ENCODE measurements at regions not wholly inside any gene's neighbourhood (a gene's known extent, or its start where the extent isn't known, plus 50 kb on each side); places are given as distances from the start of the nearest gene placed in this dataset.
A peak's percentile ranks its signal among the peaks of the same experiment; 100 is the strongest.
"Not testable (repeated sequence)": the region's sequence is repeated elsewhere in the genome, so short reads cannot be mapped to it uniquely, and the experiment has no call there.

DNA sequence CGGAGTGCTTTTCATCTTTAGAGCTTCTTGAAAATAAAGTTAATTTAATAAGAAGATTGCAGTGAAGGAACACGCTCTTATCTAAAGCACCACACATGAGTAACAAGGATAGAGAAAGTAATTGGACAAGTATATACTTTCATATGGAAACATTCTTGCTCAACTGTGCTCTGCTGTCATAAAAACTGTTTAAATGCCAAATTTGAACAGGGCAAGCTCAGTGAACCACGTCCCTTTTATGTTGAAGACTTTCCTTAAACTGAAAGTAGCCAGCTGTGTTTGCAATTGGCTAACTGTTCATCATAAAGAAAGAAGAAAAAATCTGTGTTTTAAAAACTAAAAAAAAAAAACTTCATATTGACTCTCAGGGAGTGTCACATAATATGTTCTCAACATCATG lies 1610.7 kb upstream of the C9orf72 start:
- DNase-seq = no peak
- Histone ChIP-seq H3K27me3 (ENCODE audit: control insufficient read depth, insufficient read depth, low read length) (no peaks in the 10 kb centered on the region), H3K4me3 (ENCODE audit: insufficient read depth, low read depth, low read length) (no peak overlapping the region), H3K36me3 (replicated peaks; ENCODE audit: control insufficient read depth, insufficient read depth, low read length) (no peaks in the 10 kb centered on the region)

DNA sequence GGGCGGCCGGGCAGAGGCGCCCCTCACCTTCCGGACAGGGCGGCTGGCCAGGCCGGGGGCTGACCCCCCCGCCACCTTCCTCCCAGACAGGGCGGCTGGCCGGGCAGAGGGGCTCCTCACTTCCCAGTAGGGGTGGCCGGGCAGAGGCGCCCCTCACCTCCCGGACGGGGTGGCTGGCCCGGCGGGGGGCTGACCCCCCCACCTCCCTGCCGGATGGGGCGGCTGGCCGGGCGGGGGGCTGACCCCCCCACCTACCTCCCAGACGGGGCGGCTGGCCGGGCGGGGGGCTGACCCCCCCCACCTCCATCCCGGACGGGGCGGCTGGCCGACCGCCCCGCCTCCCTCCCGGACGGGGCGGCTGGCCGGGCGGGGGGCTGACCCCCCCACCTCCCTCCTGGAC lies 1615.5 kb upstream of the C9orf72 start:
- H3K27me3 ChIP-seq (ENCODE audit: control insufficient read depth, insufficient read depth, low read length); DNase-seq; H3K36me3 ChIP-seq (replicated peaks; ENCODE audit: control insufficient read depth, insufficient read depth, low read length); H3K4me3 ChIP-seq (ENCODE audit: insufficient read depth, low read depth, low read length): not testable (repeated sequence)

DNA sequence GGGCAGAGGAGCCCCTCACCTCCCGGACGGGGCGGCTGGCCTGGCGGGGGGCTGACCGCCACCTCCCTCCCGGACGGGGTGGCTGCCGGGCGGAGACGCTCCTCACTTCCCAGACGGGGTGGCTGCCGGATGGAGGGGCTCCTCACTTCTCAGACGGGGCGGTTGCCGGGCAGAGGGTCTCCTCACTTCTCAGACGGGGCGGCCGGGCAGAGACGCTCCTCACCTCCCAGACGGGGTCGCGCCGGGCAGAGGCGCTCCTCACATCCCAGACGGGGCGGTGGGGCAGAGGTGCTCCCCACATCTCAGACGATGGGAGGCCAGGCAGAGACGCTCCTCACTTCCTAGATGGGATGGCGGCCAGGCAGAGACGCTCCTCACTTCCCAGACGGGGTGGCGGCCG lies 1615.9 kb upstream of the C9orf72 start:
- H3K4me3 ChIP-seq (ENCODE audit: insufficient read depth, low read depth, low read length); H3K36me3 ChIP-seq (replicated peaks; ENCODE audit: control insufficient read depth, insufficient read depth, low read length); DNase-seq; H3K27me3 ChIP-seq (ENCODE audit: control insufficient read depth, insufficient read depth, low read length): not testable (repeated sequence)

DNA sequence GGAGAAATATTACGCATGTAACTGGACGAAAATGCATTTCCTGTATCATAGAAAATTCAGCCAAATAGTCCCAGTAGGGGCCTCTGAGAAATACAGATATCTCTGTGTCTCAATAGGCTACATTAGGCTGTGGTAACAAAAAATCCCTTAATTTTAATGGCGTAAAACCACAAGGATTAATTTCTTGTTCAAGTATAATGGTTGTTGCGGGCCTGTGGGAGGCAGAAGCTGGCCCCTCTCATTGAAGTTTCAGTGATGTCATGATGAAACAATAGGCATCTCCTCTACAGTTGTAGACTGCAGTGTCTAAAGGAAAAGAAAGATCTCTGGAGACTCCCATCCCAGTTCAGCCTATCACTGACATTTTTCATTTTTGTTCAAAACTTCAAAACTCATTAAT lies 1625.6 kb upstream of the C9orf72 start:
- Histone ChIP-seq H3K27me3 (ENCODE audit: control insufficient read depth, insufficient read depth, low read length) (no peaks in the 10 kb centered on the region), H3K4me3 (ENCODE audit: insufficient read depth, low read depth, low read length) (no peak overlapping the region), H3K36me3 (replicated peaks; ENCODE audit: control insufficient read depth, insufficient read depth, low read length) (no peaks in the 10 kb centered on the region)
- no peak for DNase-seq

DNA sequence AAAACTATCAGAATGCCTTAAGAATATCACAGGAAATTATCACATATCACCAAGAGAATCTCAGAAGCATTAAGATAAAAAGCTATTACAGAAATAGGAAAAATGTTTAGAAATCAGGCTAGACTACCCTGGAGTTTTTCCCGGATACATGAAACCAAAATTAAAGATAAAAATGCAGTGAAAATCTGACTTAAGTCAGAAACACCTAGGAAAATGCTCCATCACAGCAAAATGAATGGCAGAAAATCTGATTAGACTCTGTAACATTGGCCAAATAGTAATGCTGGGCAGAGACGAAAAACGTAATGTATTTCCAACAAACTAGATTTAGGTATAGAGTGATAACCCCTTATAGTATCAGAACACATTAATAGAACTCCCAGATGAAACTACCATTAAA lies 1626.7 kb upstream of the C9orf72 start:
- H3K27me3 ChIP-seq (ENCODE audit: control insufficient read depth, insufficient read depth, low read length) = no peaks in the 10 kb centered on the region
- no peak for DNase-seq
- H3K4me3 ChIP-seq (ENCODE audit: insufficient read depth, low read depth, low read length) = no peak overlapping the region
- no peaks in the 10 kb centered on the region for H3K36me3 ChIP-seq (replicated peaks; ENCODE audit: control insufficient read depth, insufficient read depth, low read length)

DNA sequence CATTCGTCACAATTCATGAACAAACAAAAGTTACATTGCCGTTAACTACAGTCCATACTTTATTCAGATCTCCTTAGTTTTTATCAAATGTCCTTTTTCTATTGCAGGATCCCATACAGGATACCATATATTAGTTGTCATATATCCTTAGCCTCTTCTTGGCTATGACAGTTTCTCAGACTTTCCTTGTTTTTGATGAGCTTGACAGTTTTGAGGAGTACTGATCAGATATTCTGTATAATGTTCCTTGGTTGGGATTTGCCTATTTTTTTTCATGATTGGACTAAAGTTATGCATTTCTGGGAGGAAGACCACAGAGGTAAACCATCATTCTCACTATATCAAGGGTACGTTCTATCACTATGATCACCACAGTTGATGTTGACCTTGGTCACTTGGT lies 1627.4 kb upstream of the C9orf72 start:
- no peaks in the 10 kb centered on the region for H3K27me3 ChIP-seq (ENCODE audit: control insufficient read depth, insufficient read depth, low read length)
- no peak for DNase-seq
- no peak overlapping the region for H3K4me3 ChIP-seq (ENCODE audit: insufficient read depth, low read depth, low read length)
- H3K36me3 ChIP-seq (replicated peaks; ENCODE audit: control insufficient read depth, insufficient read depth, low read length) = no peaks in the 10 kb centered on the region

DNA sequence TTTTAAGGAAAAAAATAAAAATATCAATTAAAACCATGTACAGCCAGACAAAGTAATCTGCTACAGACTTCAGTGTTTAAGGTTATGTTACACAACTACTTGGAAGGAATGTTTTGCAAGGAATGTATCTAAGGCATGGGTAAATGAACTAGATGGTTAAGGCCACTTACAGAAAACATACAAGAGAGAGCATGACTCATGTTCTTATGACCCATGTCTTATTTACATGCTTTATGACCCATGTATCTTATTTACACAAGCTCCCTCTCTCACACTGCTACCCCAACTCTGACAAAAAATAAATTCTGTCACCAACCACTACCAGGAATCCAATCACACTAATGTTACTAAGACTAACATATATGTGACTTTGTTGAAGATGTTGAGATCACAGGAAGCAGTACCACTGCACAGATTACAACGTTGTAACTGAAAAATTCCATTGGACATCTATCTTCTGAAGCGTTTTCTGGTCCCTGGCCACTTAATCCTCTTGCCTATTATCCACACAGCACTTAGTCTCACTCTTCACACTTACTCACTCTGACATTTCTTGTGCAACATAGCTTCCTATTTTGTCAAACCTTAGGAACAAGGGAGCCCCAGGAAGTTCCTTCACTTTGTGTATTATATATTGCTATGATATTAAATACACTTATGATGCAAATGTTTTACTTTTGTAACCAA lies 1630.1 kb upstream of the C9orf72 start:
- Histone ChIP-seq H3K4me3 (ENCODE audit: insufficient read depth, low read depth, low read length) (no peak overlapping the region), H3K36me3 (replicated peaks; ENCODE audit: control insufficient read depth, insufficient read depth, low read length) (no peaks in the 10 kb centered on the region), H3K27me3 (ENCODE audit: control insufficient read depth, insufficient read depth, low read length) (no peaks in the 10 kb centered on the region)
- no peak for DNase-seq

DNA sequence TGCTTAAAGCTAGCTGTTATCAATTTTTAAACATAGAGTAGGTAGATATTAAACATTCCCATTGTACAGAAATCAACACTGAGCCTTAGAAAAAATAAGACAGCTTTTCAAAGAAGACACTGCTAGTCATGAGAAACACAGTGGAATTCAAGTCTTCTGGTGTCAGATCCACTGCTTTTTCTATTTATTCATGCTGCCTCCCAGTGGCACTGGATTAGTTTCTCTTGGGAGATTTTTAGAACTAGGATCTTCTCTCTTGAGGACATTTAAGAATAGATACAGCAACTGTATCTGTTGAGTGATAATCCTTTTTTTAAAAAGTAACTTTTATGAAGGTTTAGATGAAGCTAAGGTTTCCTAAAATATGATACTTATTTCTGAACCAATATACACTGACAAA lies 1635.4 kb upstream of the C9orf72 start:
- DNase-seq = no peak
- H3K4me3 ChIP-seq (ENCODE audit: insufficient read depth, low read depth, low read length) = no peak overlapping the region
- H3K27me3 ChIP-seq (ENCODE audit: control insufficient read depth, insufficient read depth, low read length) = peaks cover 17% of the 10 kb centered on the region
- H3K36me3 ChIP-seq (replicated peaks; ENCODE audit: control insufficient read depth, insufficient read depth, low read length) = no peaks in the 10 kb centered on the region

DNA sequence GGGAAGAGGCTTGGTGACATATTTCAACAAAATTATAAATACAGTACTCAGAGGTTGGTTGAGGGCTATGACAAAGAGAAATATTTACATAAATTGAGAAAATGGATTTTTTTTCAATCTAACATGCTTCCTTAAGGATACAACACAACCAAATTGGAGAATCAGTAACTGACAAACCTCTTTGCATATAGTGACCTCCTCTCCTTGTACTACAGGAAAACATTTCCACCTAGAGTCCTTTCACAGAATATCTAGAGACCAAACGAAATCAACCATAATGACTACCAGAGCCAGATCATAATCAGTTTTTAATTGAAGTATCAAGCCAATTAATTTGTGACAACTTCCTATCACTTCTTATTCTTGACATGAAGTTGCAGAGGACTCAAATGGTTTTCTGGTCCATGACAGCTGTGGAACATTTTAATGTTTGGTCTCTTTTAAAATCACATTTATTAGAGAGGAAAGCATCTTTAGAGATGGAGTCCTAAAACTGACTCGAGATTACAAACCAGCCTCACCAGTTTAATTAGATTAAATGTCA lies 1636.5 kb upstream of the C9orf72 start:
- Histone ChIP-seq H3K27me3 (ENCODE audit: control insufficient read depth, insufficient read depth, low read length) (peaks cover 21% of the 10 kb centered on the region), H3K4me3 (ENCODE audit: insufficient read depth, low read depth, low read length) (no peak overlapping the region), H3K36me3 (replicated peaks; ENCODE audit: control insufficient read depth, insufficient read depth, low read length) (no peaks in the 10 kb centered on the region)
- DNase-seq = no peak

DNA sequence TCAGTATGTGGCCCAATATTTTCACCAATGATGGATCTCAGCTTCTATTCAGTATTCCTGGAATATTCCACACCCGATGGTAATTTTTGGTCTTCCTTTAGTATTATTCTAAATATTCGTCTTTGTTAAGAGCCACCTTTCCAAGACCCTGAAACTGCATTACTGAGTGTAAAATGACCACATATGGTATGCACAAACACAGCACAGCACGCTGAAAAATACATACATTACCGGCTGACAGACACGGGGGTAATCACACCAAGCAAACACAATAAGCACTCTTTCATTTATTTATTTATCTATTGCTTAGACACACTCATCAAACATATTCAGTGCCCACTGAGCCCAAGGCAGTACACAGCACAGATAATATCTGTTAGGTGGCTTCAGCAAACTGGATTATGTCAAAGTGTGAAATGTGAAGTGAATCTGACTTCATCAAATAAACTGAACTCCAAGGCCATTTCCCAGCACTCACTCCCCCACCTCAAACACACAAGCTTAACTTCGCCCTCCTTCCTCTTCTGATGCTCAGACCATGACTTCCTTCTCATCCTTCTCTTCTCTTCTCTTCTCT lies 1637.8 kb upstream of the C9orf72 start:
- Histone ChIP-seq H3K4me3 (ENCODE audit: insufficient read depth, low read depth, low read length) (peak overlapping the region; percentile 72), H3K27me3 (ENCODE audit: control insufficient read depth, insufficient read depth, low read length) (peaks cover 31% of the 10 kb centered on the region), H3K36me3 (replicated peaks; ENCODE audit: control insufficient read depth, insufficient read depth, low read length) (no peaks in the 10 kb centered on the region)
- no peak for DNase-seq

DNA sequence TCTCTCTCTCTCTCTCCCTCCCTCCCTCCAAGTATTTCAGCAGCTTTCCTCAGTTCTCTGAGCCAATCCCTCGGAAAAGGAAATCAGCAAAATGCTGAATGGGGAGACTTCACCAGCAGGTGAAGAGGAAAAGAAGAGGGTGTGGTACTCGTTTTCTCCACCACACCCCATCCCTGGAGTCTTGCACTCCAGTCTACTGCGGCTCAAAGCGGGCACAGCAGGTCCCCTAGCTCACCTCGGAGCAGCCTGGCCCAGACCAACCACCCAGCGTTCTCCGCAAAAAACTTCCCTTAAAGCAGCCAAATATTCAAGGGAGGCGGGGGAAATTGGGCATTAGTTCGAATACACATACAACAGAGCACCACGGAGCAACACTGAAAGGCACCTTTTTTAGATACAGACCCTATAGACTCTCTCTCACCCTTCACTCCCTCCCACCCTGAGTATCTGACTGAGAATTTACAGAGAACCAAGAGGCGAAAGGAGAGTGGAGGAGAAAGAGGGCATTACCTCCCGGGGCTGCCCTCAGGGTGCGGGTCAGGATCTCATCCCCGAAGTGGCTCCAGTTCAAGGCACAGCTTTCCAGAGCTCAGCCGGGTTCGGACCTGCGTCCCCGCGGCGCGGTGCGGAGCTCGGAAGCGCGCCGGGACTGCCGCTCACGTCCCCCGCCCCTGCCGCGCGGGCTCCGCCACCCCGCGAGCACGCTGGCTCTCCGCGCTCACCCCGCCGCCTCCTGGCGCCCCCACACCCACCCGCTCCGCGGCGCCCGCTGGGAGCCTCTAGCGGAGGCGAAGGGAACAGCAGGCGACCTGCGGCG lies 1638.5 kb upstream of the C9orf72 start:
- H3K36me3 ChIP-seq (replicated peaks; ENCODE audit: control insufficient read depth, insufficient read depth, low read length) = no peaks in the 10 kb centered on the region
- peaks cover 31% of the 10 kb centered on the region for H3K27me3 ChIP-seq (ENCODE audit: control insufficient read depth, insufficient read depth, low read length)
- DNase-seq = peak; percentile 84
- H3K4me3 ChIP-seq (ENCODE audit: insufficient read depth, low read depth, low read length) = peak overlapping the region; percentile 72

DNA sequence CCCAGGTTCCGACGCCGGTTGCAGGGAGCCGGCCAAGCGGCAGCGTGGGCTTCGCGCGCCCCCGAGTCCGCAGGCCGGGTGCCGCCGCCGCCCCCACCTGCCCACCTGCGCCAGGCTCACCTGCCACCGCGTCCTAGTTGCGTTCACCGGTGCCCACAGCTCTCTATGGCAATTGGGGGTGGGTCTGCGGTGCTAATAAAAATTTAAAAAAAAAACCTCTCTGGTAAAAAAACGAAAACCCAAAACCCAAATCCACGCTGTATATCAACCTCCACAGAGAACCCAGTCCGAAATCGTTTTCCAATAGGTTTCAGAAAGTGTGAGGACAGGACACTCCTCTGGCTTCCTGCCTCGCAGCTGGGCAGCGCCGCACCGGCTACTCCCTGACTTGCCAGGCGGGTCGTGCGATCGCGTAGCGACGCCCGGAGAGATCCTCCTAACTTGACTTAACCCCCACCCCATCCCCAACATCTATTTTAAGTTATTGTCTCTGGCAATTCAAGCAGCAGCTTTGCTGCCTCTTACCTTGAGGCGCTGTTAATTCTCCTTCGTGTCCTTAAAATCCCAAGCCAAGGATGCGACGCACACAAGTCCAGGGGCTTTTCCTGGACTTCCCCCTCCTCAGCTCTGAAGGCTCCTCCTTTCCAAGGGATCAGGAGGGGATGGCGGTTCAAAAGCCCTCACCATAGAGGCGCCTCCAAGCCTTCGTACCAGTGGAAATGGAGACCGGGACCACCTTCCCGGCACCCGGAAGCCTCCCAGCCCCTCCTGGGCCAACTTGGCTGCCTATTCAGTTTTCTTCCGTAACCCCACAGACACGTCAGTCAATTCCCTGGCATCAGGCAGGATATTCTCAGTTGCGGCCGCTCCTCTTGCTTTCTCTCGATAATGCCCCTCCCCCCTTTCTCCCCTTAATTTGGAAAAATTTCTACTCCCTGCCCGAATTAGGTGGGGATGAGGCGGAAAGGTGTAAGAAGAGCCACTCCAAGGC lies 1639.4 kb upstream of the C9orf72 start:
- Histone ChIP-seq H3K27me3 (ENCODE audit: control insufficient read depth, insufficient read depth, low read length) (peaks cover 31% of the 10 kb centered on the region), H3K4me3 (ENCODE audit: insufficient read depth, low read depth, low read length) (peak overlapping the region; percentile 72), H3K36me3 (replicated peaks; ENCODE audit: control insufficient read depth, insufficient read depth, low read length) (no peaks in the 10 kb centered on the region)
- DNase-seq = peak; percentile 66

DNA sequence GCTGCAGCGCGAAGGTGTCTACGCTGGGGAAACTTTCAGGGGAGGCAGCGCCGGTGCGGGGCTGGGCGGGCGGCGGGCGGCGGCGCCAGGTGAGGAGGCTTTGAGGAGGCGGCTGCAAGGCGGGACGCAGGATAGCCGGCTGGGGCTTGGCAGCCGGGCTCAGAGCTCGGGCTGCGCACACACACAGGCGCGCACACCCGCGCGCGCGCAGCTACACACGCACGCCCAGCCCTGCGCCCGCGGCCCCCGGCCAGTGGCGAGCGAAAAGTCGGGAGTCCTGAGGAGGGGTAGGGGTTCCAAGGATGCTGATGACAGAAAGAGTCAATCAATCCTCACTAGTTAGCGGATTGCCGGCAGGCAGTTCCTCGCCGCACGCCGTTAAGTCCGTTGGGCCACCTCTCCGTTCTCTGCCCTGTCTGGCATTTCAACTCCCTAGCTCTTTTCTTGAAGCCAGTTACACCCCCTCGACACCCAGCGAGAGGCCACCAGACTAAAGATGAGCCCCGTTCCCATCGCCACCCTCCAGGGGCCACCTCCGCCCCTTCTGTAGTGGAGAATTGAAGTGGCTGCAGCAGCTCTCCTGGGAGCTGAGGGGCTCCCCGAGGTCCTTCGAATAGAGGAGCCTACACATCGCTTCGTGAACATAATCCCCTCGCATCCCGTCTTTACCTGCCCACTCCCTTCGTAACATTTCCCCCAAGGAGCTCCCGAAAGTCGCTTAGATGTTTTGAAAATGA lies 1640.3 kb upstream of the C9orf72 start, which contains the start of gene LINGO2:
Gene LINGO2, minus strand, starts transcription at position 185 of the 737 bp plus-strand sequence.
- DNase-seq = peak; percentile 75
- H3K4me3 ChIP-seq (ENCODE audit: insufficient read depth, low read depth, low read length) = peak within 1 kb of the TSS; percentile 72
- no peaks in the 10 kb centered on the region for H3K36me3 ChIP-seq (replicated peaks; ENCODE audit: control insufficient read depth, insufficient read depth, low read length)
- H3K27me3 ChIP-seq (ENCODE audit: control insufficient read depth, insufficient read depth, low read length) = peaks cover 31% of the 10 kb centered on the region
